ENCODE measurements at regions not wholly inside any gene's neighbourhood (a gene's known extent, or its start where the extent isn't known, plus 50 kb on each side); places are given as distances from the start of the nearest gene placed in this dataset.

- Mint-ChIP-seq H3K36me3 (no peaks in the 10 kb centered on the region), H3K9me3 (no peaks in the 10 kb centered on the region), H3K27ac (no peak overlapping the region), H3K4me1 (no peaks in the 10 kb centered on the region), H3K4me3 (no peak overlapping the region), H3K27me3 (ENCODE audit: low read depth in 3 of 3) (peaks cover 2% of the 10 kb centered on the region in 3 donors)
- H3K4me1 ChIP-seq (ENCODE audit: control insufficient read depth in 1 of 2, insufficient read depth in 2 of 2, low read length in 2 of 2): no peaks in the 10 kb centered on the region
- no peak overlapping the region for H3K27ac ChIP-seq (ENCODE audit: low read depth in 1 of 2, low read length in 2 of 2)
- WGBS (ENCODE audit: insufficient coverage): no CpG with 5 or more reads among the region's 5 CpGs
- H3K4me2 ChIP-seq (replicated peaks; ENCODE audit: extremely low read depth, low read length, poor library complexity, severe bottlenecking): no peak overlapping the region
- H3K79me2 ChIP-seq (ENCODE audit: insufficient read depth, low read length): no peaks in the 10 kb centered on the region
- no peak overlapping the region for H3K9ac ChIP-seq (ENCODE audit: insufficient read depth, low read length, poor library complexity, severe bottlenecking)
- H3K27me3 ChIP-seq (ENCODE audit: control insufficient read depth in 2 of 2, insufficient read depth in 2 of 2, low read length in 2 of 2): no peaks in the 10 kb centered on the region
- no peaks in the 10 kb centered on the region for H4K20me1 ChIP-seq (ENCODE audit: insufficient read depth, low read length)
- H3K4me3 ChIP-seq (replicated peaks in 1 of 3; ENCODE audit: low read depth in 2 of 3, low read length in 3 of 3): no peak overlapping the region
- TF ChIP-seq CTCF (IDR thresholded peaks at IDR 0.05): no peak
- H3K9me3 ChIP-seq (replicated peaks in 1 of 2; ENCODE audit: control insufficient read depth in 1 of 2, insufficient read depth in 1 of 2, low read length in 2 of 2): no peaks in the 10 kb centered on the region
- H2AFZ ChIP-seq (ENCODE audit: insufficient read depth, low read depth, low read length, poor library complexity, severe bottlenecking): no peak overlapping the region
- intact Hi-C loops (cut with micrococcal nuclease): no loop called here
- DNase-seq: no peak
- H3K36me3 ChIP-seq (replicated peaks in 1 of 2; ENCODE audit: control insufficient read depth in 1 of 2, insufficient read depth in 2 of 2, low read length in 2 of 2): no peaks in the 10 kb centered on the region
Measured at GRCh38 chr9:99614341-99614740, 207.3 kb upstream of the NR4A3 start.

- H2AFZ ChIP-seq (ENCODE audit: insufficient read depth, low read depth, low read length, poor library complexity, severe bottlenecking): no peak overlapping the region
- H3K4me2 ChIP-seq (replicated peaks; ENCODE audit: extremely low read depth, low read length, poor library complexity, severe bottlenecking): no peak overlapping the region
- no peak overlapping the region for H3K27ac ChIP-seq (ENCODE audit: low read depth in 1 of 2, low read length in 2 of 2)
- Mint-ChIP-seq H3K9me3 (no peaks in the 10 kb centered on the region), H3K4me3 (no peak overlapping the region), H3K27me3 (ENCODE audit: low read depth in 3 of 3) (no peaks in the 10 kb centered on the region), H3K27ac (no peak overlapping the region), H3K36me3 (no peaks in the 10 kb centered on the region), H3K4me1 (no peaks in the 10 kb centered on the region)
- whole genome bisulfite sequencing (ENCODE audit: insufficient coverage): 88% methylated on average over 1 of the region's 1 CpG
- H4K20me1 ChIP-seq (ENCODE audit: insufficient read depth, low read length): no peaks in the 10 kb centered on the region
- no peaks in the 10 kb centered on the region for H3K79me2 ChIP-seq (ENCODE audit: insufficient read depth, low read length)
- H3K36me3 ChIP-seq (replicated peaks in 1 of 2; ENCODE audit: control insufficient read depth in 1 of 2, insufficient read depth in 2 of 2, low read length in 2 of 2): no peaks in the 10 kb centered on the region
- no peak overlapping the region for H3K4me3 ChIP-seq (replicated peaks in 1 of 3; ENCODE audit: low read depth in 2 of 3, low read length in 3 of 3)
- DNase-seq: no peak
- no peaks in the 10 kb centered on the region for H3K27me3 ChIP-seq (ENCODE audit: control insufficient read depth in 2 of 2, insufficient read depth in 2 of 2, low read length in 2 of 2)
- TF ChIP-seq CTCF (IDR thresholded peaks at IDR 0.05): no peak
- no peaks in the 10 kb centered on the region for H3K4me1 ChIP-seq (ENCODE audit: control insufficient read depth in 1 of 2, insufficient read depth in 2 of 2, low read length in 2 of 2)
- intact Hi-C loops (cut with micrococcal nuclease): no loop called here
- H3K9ac ChIP-seq (ENCODE audit: insufficient read depth, low read length, poor library complexity, severe bottlenecking): no peak overlapping the region
- H3K9me3 ChIP-seq (replicated peaks in 1 of 2; ENCODE audit: control insufficient read depth in 1 of 2, insufficient read depth in 1 of 2, low read length in 2 of 2): no peaks in the 10 kb centered on the region
Measured at GRCh38 chr9:99621040-99621439, 200.6 kb upstream of the NR4A3 start.

Measured in CD14-positive monocyte (primary cell).